Body of pancreas (tissue), 4 donors: ENCODE measurements at regions not wholly inside any gene's neighbourhood (a gene's known extent, or its start where the extent isn't known, plus 50 kb on each side); places are given as distances from the start of the nearest gene placed in this dataset.

ENCODE experiments used
- ATAC-seq: fragments of 150-250 bp; one replicate; pipeline ENCODE4 v1.9.1; 2016
- DNase-seq, 4 donors: peaks; one replicate each; pipeline ENCODE4 v3.0.0-alpha.2; 2019
- H3K27ac ChIP-seq, 4 donors: fragments of 200-600 bp; sonication (generic); 1 replicate in 3 of 4; 2 replicates in 1 of 4; pipeline versions ENCODE4 v1.5.1 to v1.6.1; 2016 to 2019; ENCODE audit warnings: mild to moderate bottlenecking in 1 of 4, mixed read lengths in 1 of 4, moderate library complexity in 1 of 4
- H3K27me3 ChIP-seq, 2 donors: fragments of 200-600 bp; sonication (generic); one replicate each; pipeline ENCODE4 v1.6.0; 2016; ENCODE audit warnings: mild to moderate bottlenecking in 1 of 2
- H3K36me3 ChIP-seq, 2 donors: fragments of 200-600 bp; sonication (generic); replicated peaks in 1 of 2; 2 replicates each; pipeline ENCODE4 v1.5.1; 2016; ENCODE audit warnings: low read depth in 2 of 2; ENCODE audit not compliant: insufficient read depth in 1 of 2
- H3K4me1 ChIP-seq: fragments of 200-600 bp; sonication (generic); one replicate; pipeline ENCODE4 v1.6.0; 2016
- H3K4me3 ChIP-seq, 2 donors: fragments of 200-600 bp; sonication (generic); 1 replicate in 1 of 2; 2 replicates in 1 of 2; pipeline ENCODE4 v1.5.1; 2016 to 2019
- H3K9me3 ChIP-seq, 3 donors: fragments of 200-600 bp; sonication (generic); 1 replicate in 2 of 3; 2 replicates in 1 of 3; pipeline ENCODE4 v1.5.1; 2016
- POLR2A ChIP-seq, 3 donors: fragments of 450-650 bp; IDR thresholded peaks; one replicate each; pipeline ENCODE4 v1.6.1; 2016; ENCODE audit warnings: antibody characterized with exemption in 3 of 3, mild to moderate bottlenecking in 2 of 3
- WGBS, 2 donors: methylation state at CpG; one replicate each; pipeline ENCODE4 v1.1.5; 2017; 5-methylcytosine and 5-hydroxymethylcytosine counted together
- intact Hi-C: fragments of 100-400 bp; cut with DNase I; formaldehyde crosslinking; loops from one replicate; pipeline ENCODE4 v1.15.1; 2023
- TF ChIP-seq, protein P1 (sequence below), 7 experiments: fragments of 450-650 bp in 4 of 7; fragments of 200-600 bp in 3 of 7; sonication (generic) in 3 of 7; IDR thresholded peaks; one replicate each; pipeline ENCODE4 v1.5.1; 2016 to 2019; ENCODE audit warnings: antibody characterized with exemption in 7 of 7

DNA sequence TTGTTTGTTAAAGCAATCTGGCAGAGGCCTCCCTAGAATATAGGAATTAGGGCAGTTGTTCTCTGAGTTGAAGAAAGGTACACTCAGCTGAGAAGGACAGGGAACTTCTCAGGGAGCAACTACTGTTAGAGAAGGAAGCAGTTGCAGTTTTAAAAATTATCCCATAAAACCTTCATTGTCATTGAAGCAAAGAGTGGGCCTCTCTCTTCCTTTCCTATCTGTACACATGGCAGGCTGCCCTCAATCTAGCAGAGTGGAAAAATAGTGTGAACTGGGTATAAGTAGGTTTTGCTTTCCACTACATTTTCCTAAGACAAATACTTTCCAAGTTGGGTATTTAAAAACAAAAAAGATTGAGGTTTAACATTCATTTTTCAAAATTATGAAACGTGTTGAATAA is 236.7 kb upstream of the KLF14 start:
- DNase-seq: no peak
- Histone ChIP-seq H3K27me3 (no peaks in the 10 kb centered on the region), H3K27ac (peak overlapping the region in 1 of 4 donors; percentile 51), H3K9me3 (no peaks in the 10 kb centered on the region), H3K36me3 (peaks cover 0 to 4% of the 10 kb centered on the region in 2 donors), H3K4me1 (peaks cover 13% of the 10 kb centered on the region), H3K4me3 (no peak overlapping the region)
- 18 to 26% methylated on average over 1 of the region's 1 CpG for WGBS, 2 donors
- TF ChIP-seq, protein P1, sequence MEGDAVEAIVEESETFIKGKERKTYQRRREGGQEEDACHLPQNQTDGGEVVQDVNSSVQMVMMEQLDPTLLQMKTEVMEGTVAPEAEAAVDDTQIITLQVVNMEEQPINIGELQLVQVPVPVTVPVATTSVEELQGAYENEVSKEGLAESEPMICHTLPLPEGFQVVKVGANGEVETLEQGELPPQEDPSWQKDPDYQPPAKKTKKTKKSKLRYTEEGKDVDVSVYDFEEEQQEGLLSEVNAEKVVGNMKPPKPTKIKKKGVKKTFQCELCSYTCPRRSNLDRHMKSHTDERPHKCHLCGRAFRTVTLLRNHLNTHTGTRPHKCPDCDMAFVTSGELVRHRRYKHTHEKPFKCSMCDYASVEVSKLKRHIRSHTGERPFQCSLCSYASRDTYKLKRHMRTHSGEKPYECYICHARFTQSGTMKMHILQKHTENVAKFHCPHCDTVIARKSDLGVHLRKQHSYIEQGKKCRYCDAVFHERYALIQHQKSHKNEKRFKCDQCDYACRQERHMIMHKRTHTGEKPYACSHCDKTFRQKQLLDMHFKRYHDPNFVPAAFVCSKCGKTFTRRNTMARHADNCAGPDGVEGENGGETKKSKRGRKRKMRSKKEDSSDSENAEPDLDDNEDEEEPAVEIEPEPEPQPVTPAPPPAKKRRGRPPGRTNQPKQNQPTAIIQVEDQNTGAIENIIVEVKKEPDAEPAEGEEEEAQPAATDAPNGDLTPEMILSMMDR (IDR thresholded peaks at IDR 0.05): no peak
- TF ChIP-seq POLR2A (IDR thresholded peaks at IDR 0.05): no peak
- ATAC-seq: no peak
- intact Hi-C loops: no loop called here

DNA sequence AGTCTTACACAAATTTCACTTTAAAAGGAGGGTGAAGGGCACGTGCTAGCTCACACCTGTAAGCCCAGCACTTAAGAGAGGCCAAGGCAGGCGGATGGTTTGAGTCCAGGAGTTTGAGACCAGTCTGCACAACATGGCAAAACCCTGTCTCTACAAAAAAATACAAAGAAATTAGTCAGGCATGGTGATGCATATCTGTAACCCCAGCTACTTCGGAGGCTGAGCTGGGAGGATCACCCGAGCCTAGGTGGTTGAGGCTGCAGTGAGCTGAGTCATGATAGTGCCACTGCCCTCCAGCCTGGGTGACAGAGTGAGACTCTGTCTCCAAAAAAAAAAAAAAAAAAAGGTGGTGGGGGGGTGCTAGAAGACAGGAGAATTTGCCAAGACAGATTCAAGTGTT is 237.3 kb upstream of the KLF14 start:
- H3K4me3 ChIP-seq: no peak overlapping the region
- DNase-seq (no peak), ATAC-seq (no peak)
- no peaks in the 10 kb centered on the region for H3K9me3 ChIP-seq
- no peaks in the 10 kb centered on the region for H3K27me3 ChIP-seq
- intact Hi-C loops: no loop called here
- TF ChIP-seq POLR2A (IDR thresholded peaks at IDR 0.05): no peak
- TF ChIP-seq, protein P1 (IDR thresholded peaks at IDR 0.05): no peak
- H3K36me3 ChIP-seq: peaks cover 0 to 4% of the 10 kb centered on the region in 2 donors
- WGBS, 2 donors: 87 to 88% methylated on average over 4 of the region's 4 CpGs
- H3K27ac ChIP-seq: no peak overlapping the region
- H3K4me1 ChIP-seq: peaks cover 13% of the 10 kb centered on the region

DNA sequence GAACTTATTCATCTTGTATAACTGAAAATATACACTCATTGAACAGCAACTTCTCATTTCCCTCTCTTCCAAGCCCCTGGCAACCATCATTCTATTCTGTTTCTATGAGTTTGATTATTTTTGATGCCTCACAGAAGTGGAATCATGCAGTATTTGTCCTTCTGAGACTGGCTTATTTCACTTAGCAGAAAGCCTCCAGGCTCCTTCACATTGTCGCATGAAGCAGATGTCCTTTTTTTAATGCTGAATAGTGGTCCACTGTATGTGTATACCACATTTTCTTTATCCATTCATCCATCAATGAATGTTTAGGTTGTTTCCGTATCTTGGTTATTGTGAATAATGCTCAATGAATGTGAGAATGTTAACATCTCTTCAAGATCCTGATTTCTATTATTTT is 238.2 kb upstream of the KLF14 start:
- no peak overlapping the region for H3K27ac ChIP-seq
- peaks cover 13% of the 10 kb centered on the region for H3K4me1 ChIP-seq
- 91 to 95% methylated on average over 2 of the region's 2 CpGs for WGBS, 2 donors
- intact Hi-C loops: no loop called here
- no peaks in the 10 kb centered on the region for H3K9me3 ChIP-seq
- H3K4me3 ChIP-seq: no peak overlapping the region
- no peak for DNase-seq
- no peak for TF ChIP-seq POLR2A (IDR thresholded peaks at IDR 0.05)
- H3K27me3 ChIP-seq: no peaks in the 10 kb centered on the region
- no peaks in the 10 kb centered on the region for H3K36me3 ChIP-seq
- ATAC-seq: no peak

DNA sequence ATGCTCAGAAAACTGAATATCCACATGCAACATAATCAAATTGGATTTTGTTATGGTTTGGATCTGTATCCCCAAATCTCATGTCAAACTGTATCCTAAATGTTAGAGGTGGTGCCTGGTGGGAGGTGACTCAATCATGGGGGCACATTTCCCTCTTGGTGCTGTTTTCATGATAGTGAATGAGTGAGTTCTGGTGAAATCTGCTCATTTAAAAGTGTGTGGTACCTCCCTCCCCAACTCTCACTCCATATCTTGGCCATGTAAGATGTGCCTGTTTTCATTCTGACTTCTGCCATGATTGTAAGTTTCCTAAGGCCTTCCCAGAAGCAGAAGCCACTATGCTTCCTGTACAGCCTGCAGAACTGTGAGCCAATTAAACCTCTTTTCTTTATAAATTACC is 239.6 kb upstream of the KLF14 start:
- H3K36me3 ChIP-seq: no peaks in the 10 kb centered on the region
- no peaks in the 10 kb centered on the region for H3K9me3 ChIP-seq
- no peak overlapping the region for H3K27ac ChIP-seq
- DNase-seq: no peak
- H3K27me3 ChIP-seq: no peaks in the 10 kb centered on the region
- TF ChIP-seq POLR2A (IDR thresholded peaks at IDR 0.05): no peak
- TF ChIP-seq, protein P1 (IDR thresholded peaks at IDR 0.05): no peak
- intact Hi-C loops: no loop called here
- ATAC-seq: no peak
- H3K4me1 ChIP-seq: peaks cover 13% of the 10 kb centered on the region
- H3K4me3 ChIP-seq: no peak overlapping the region

DNA sequence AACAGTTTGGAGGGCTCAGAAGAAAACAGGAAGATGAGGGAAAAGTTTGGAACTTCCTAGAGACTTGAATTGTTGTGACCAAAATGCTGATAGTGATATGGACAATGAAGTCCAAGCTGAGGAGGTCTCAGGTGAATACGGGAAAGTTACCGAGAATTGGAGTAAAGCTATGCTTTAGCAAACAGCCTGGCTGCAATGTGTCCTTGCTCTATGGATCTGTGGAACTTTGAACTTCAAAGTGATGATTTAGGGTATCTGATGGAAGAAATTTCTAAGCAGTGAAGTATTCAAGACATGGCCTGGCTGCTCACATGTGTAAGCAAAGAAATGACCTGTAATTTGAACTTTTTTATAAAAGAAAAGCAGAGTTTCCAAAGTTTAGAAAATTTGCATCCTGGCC is 240.2 kb upstream of the KLF14 start:
- Histone ChIP-seq H3K36me3 (no peaks in the 10 kb centered on the region), H3K4me3 (no peak overlapping the region), H3K27me3 (no peaks in the 10 kb centered on the region), H3K9me3 (no peaks in the 10 kb centered on the region), H3K4me1 (peaks cover 13% of the 10 kb centered on the region), H3K27ac (no peak overlapping the region)
- 96 to 97% methylated on average over 2 of the region's 2 CpGs for whole genome bisulfite sequencing, 2 donors
- DNase-seq: no peak
- TF ChIP-seq POLR2A (IDR thresholded peaks at IDR 0.05): no peak
- TF ChIP-seq, protein P1 (IDR thresholded peaks at IDR 0.05): no peak
- no peak for ATAC-seq
- intact Hi-C loops: no loop called here
